ENCODE measurements at regions not wholly inside any gene's neighbourhood (a gene's known extent, or its start where the extent isn't known, plus 50 kb on each side); places are given as distances from the start of the nearest gene placed in this dataset.

- no peak overlapping the region for H3K27ac ChIP-seq
- H3K4me2 ChIP-seq: no peak overlapping the region
- ChIA-PET CTCF (interaction anchor here (0.6 kb wide), 1 partner anchor 1736 kb away, joined by 3 read pairs; no protein-coding TSS in a partner anchor), POLR2A (no interaction called here)
- TF ChIP-seq NR3C1 (IDR thresholded peaks at IDR 0.05): no peak
- TF ChIP-seq HES2 (IDR thresholded peaks at IDR 0.05): no peak
- TF ChIP-seq HDAC2 (IDR thresholded peaks at IDR 0.05): no peak
- no peak for TF ChIP-seq MAFK (IDR thresholded peaks at IDR 0.05; ENCODE audit: partially characterized antibody)
- TF ChIP-seq RCOR1 (IDR thresholded peaks at IDR 0.05; ENCODE audit: low read depth, low read length): no peak
- TF ChIP-seq KDM1A (IDR thresholded peaks at IDR 0.05; ENCODE audit: low read depth): no peak
- TF ChIP-seq EHF (CRISPR knock-in tag; IDR thresholded peaks at IDR 0.05): no peak
- TF ChIP-seq POLR2AphosphoS2 (conservative IDR thresholded peaks at IDR 0.05; ENCODE audit: low read length): no peak
- TF ChIP-seq MAX (IDR thresholded peaks at IDR 0.05): no peak
- TF ChIP-seq RFX5 (IDR thresholded peaks at IDR 0.05): no peak
- no peak for TF ChIP-seq PHF8 (IDR thresholded peaks at IDR 0.05; ENCODE audit: borderline replicate concordance, low read depth)
- no peak for TF ChIP-seq SREBF2 (IDR thresholded peaks at IDR 0.05)
- no peak for TF ChIP-seq GATA3 (IDR thresholded peaks at IDR 0.05; ENCODE audit: borderline replicate concordance)
- TF ChIP-seq PBX3 (IDR thresholded peaks at IDR 0.05): no peak
- TF ChIP-seq MAZ (IDR thresholded peaks at IDR 0.05; ENCODE audit: borderline replicate concordance, low read depth, low read length): no peak
- no peak for TF ChIP-seq BHLHE40 (IDR thresholded peaks at IDR 0.05; ENCODE audit: low read depth, low read length)
- no peak overlapping the region for H3K4me3 ChIP-seq
- FAIRE-seq (no peak), ATAC-seq (no peak), DNase-seq (ENCODE audit: low read depth in 1 of 2, low spot score in 1 of 2) (no peak)
- WGBS (ENCODE audit: missing lambda C conversion rate): 62% methylated on average over 30 of the region's 31 CpGs
- H3K4me1 ChIP-seq: peaks cover 9% of the 10 kb centered on the region; the same call in 1 of the 3 replicates
- H3K9me3 ChIP-seq: no peaks in the 10 kb centered on the region
Measured at GRCh38 chr17:79154951-79155585, 80.4 kb downstream of the ENGASE start.

- WGBS (ENCODE audit: missing lambda C conversion rate): 46% methylated on average over 14 of the region's 14 CpGs
- DNase-seq (ENCODE audit: low read depth in 1 of 2, low spot score in 1 of 2): no peak
- TF ChIP-seq JUNB (IDR thresholded peaks at IDR 0.05) (no peak), TP53 (CRISPR knock-in tag; IDR thresholded peaks at IDR 0.05) (no peak), POLR2A (IDR thresholded peaks at IDR 0.05; ENCODE audit: low read length) (no peak), MAFK (IDR thresholded peaks at IDR 0.05; ENCODE audit: partially characterized antibody) (no peak), BCL3 (IDR thresholded peaks at IDR 0.05) (no peak), E2F6 (IDR thresholded peaks at IDR 0.05; ENCODE audit: borderline replicate concordance, low read depth) (no peak), MYC (IDR thresholded peaks at IDR 0.05; ENCODE audit: borderline replicate concordance, low read length) (no peak), HEYL (CRISPR knock-in tag; IDR thresholded peaks at IDR 0.05) (no peak), FOSL2 (IDR thresholded peaks at IDR 0.05) (no peak), FOSL2 (CRISPR knock-in tag; IDR thresholded peaks at IDR 0.05) (no peak), HDAC2 (IDR thresholded peaks at IDR 0.05) (no peak), HOXB5 (CRISPR knock-in tag; IDR thresholded peaks at IDR 0.05) (no peak), USF2 (IDR thresholded peaks at IDR 0.05) (no peak)
- no peak overlapping the region for H3K27ac ChIP-seq
- ATAC-seq: no peak
- POLR2A ChIA-PET: no interaction called here
- H3K9me3 ChIP-seq: no peaks in the 10 kb centered on the region
- CTCF ChIA-PET: no interaction called here
- H3K4me1 ChIP-seq: peaks cover 10% of the 10 kb centered on the region; the same call in 1 of the 3 replicates
- no peak overlapping the region for H3K4me3 ChIP-seq
- H3K4me2 ChIP-seq: no peak overlapping the region
- FAIRE-seq: no peak
Measured at GRCh38 chr17:79154446-79154845, 79.8 kb downstream of the ENGASE start.

All from A549 (cell line).